ENCODE measurements at regions not wholly inside any gene's neighbourhood (a gene's known extent, or its start where the extent isn't known, plus 50 kb on each side); places are given as distances from the start of the nearest gene placed in this dataset.
"Not testable (repeated sequence)": the region's sequence is repeated elsewhere in the genome, so short reads cannot be mapped to it uniquely, and the experiment has no call there.

GRCh38 chr6:14505401-14505800, 387.8 kb downstream of the CD83 start:
- DNase-seq = no peak

GRCh38 chr6:14506656-14507246, 389.2 kb downstream of the CD83 start:
- DNase-seq = no peak

GRCh38 chr6:14509120-14509519, 391.5 kb downstream of the CD83 start:
- no peak for DNase-seq

- DNase-seq = no peak
Observed at GRCh38 chr6:14510038-14510437, 392.5 kb downstream of the CD83 start.

- no peak for DNase-seq
Observed at GRCh38 chr6:14511061-14511586, 393.6 kb downstream of the CD83 start.

- DNase-seq = no peak
Observed at GRCh38 chr6:14512246-14512645, 394.7 kb downstream of the CD83 start.

GRCh38 chr6:14513496-14514393, 396.2 kb downstream of the CD83 start:
- DNase-seq = no peak

GRCh38 chr6:14516956-14517355, 399.4 kb downstream of the CD83 start:
- no peak for DNase-seq

- DNase-seq = no peak
Observed at GRCh38 chr6:14517516-14518105, 400.0 kb downstream of the CD83 start.

- DNase-seq = no peak
Observed at GRCh38 chr6:14518515-14519217, 401.1 kb downstream of the CD83 start.

- no peak for DNase-seq
Observed at GRCh38 chr6:14520029-14520428, 402.5 kb downstream of the CD83 start.

GRCh38 chr6:14520536-14520935, 403.0 kb downstream of the CD83 start:
- DNase-seq = no peak

- no peak for DNase-seq
Observed at GRCh38 chr6:14521141-14521540, 403.6 kb downstream of the CD83 start.

- not testable (repeated sequence) for DNase-seq
Observed at GRCh38 chr6:14521861-14522260, 404.3 kb downstream of the CD83 start.

- DNase-seq = no peak
Observed at GRCh38 chr6:14524319-14524718, 406.7 kb downstream of the CD83 start.

- no peak for DNase-seq
Observed at GRCh38 chr6:14530385-14530784, 412.8 kb downstream of the CD83 start.

- no peak for DNase-seq
Observed at GRCh38 chr6:14533446-14533845, 415.9 kb downstream of the CD83 start.

- no peak for DNase-seq
Observed at GRCh38 chr6:14537030-14537429, 419.5 kb downstream of the CD83 start.

- no peak for DNase-seq
Observed at GRCh38 chr6:14540276-14540675, 422.7 kb downstream of the CD83 start.

GRCh38 chr6:14540810-14541540, 423.4 kb downstream of the CD83 start:
- no peak for DNase-seq

- no peak for DNase-seq
Observed at GRCh38 chr6:14542670-14543366, 425.2 kb downstream of the CD83 start.
